Left lung (tissue), 4 donors: ENCODE measurements at regions not wholly inside any gene's neighbourhood (a gene's known extent, or its start where the extent isn't known, plus 50 kb on each side); places are given as distances from the start of the nearest gene placed in this dataset.
A peak's percentile ranks its signal among the peaks of the same experiment; 100 is the strongest.

Experiments used
- ATAC-seq: fragments of 200-7000 bp; cut with Tn5 transposase; one replicate; pipeline ENCODE4 v1.9.1; 2020; ENCODE audit warnings: moderate library complexity
- DNase-seq, 4 donors: peaks; one replicate each; pipeline ENCODE4 v3.0.0-alpha.2; 2013 to 2020
- H3K27ac ChIP-seq, 2 donors: fragments of 200-600 bp; sonication (generic) in 1 of 2; one replicate each; pipeline versions ENCODE4 v1.5.0 to v1.8.0; 2020 to 2021
- H3K27me3 ChIP-seq, 2 donors: fragments of 200-600 bp; sonication (generic) in 1 of 2; one replicate each; pipeline versions ENCODE4 v1.5.0 to v1.8.0; 2020 to 2021
- H3K36me3 ChIP-seq, 2 donors: fragments of 200-600 bp; sonication (generic) in 1 of 2; one replicate each; pipeline versions ENCODE4 v1.5.0 to v1.8.0; 2020 to 2021
- H3K4me1 ChIP-seq, 2 donors: fragments of 200-600 bp; one replicate each; pipeline ENCODE4 v1.8.0; 2021
- H3K4me3 ChIP-seq, 2 donors: fragments of 200-600 bp; sonication (generic) in 1 of 2; one replicate each; pipeline versions ENCODE4 v1.5.0 to v1.8.0; 2020 to 2021; ENCODE audit warnings: mild to moderate bottlenecking in 1 of 2
- H3K9me3 ChIP-seq, 2 donors: fragments of 200-600 bp; sonication (generic) in 1 of 2; one replicate each; pipeline versions ENCODE4 v1.5.0 to v1.8.0; 2020 to 2021
- CTCF ChIP-seq, 2 donors: fragments of 200-600 bp; sonication (generic) in 1 of 2; IDR thresholded peaks; one replicate each; pipeline versions ENCODE4 v1.5.0 to v1.8.0; 2021; ENCODE audit warnings: antibody characterized with exemption in 2 of 2
- intact Hi-C, 2 donors: fragments of 100-400 bp; cut with DNase I; formaldehyde crosslinking; loops; one replicate each; pipeline versions ENCODE4 v1.11.2 to v1.14.2; 2022
- donor health status: DM: no; HTN: yes; CAD: no.
- donor health status: DM: no; HTN: no; CAD: no.

DNA sequence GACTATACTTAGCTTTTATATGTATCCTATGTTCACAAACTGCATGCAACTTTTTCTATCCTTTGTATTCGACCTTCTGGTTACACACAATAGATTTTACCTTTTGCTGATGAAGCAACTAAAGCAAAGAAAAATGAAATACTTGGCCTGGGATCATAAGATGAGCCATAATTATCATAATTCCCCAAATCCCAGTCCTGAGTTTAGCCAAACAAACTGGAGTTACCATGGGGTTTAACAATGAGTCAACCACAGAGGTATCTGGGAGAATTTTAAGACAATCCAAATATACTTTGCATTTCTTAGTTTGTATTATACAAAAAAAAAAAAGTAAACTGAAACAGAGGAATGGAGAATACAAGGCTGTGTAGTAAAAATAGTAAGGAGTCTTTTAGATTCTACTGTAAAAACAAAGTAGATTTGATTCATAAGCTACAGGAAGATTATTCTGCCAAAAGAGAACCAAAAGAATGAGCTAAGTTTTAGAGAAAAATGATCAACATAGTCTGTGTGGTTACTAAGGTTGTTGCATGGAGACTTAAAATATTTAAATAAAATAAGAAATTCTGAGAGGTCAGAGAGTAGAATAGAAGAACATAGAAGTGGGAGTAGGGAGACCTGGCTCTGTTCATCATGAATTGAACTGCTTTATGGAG, 60.4 kb upstream of the GORAB start:
- no peak for DNase-seq
- no peaks in the 10 kb centered on the region for H3K4me1 ChIP-seq
- TF ChIP-seq CTCF (IDR thresholded peaks at IDR 0.05) = no peak
- intact Hi-C loops = no loop called here
- H3K9me3 ChIP-seq = no peaks in the 10 kb centered on the region
- no peaks in the 10 kb centered on the region for H3K27me3 ChIP-seq
- H3K36me3 ChIP-seq = no peaks in the 10 kb centered on the region
- ATAC-seq = peak; percentile 21
- peak overlapping the region in 1 of 2 donors; percentile 4 for H3K27ac ChIP-seq
- no peak overlapping the region for H3K4me3 ChIP-seq

DNA sequence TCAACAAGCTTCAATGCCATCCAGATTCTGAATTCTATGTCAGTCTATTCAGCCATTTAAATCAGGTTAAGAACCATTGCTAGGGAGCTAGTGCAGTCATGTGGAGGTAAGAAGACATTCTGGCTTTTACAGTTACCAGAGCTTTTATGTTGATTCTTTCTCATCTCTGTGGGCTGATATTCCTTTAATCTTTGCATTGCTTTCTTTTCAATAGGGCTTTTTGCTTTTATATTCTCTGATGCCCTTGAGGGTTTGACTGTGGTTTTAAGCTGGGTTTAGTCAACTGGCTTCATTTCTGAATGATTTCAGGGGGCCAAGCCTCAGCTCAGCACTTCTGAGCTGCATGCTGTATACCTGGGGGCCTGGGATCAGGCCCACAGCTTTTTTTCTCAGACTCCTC, 51.0 kb upstream of the GORAB start:
- H3K4me1 ChIP-seq = no peaks in the 10 kb centered on the region
- H3K27ac ChIP-seq = no peak overlapping the region
- H3K9me3 ChIP-seq = no peaks in the 10 kb centered on the region
- no peak overlapping the region for H3K4me3 ChIP-seq
- ATAC-seq (no peak), DNase-seq (no peak)
- H3K27me3 ChIP-seq = no peaks in the 10 kb centered on the region
- no peak for TF ChIP-seq CTCF (IDR thresholded peaks at IDR 0.05)
- H3K36me3 ChIP-seq = no peaks in the 10 kb centered on the region
- intact Hi-C loops = no loop called here
